GM19043 (cell line): ENCODE measurements at regions not wholly inside any gene's neighbourhood (a gene's known extent, or its start where the extent isn't known, plus 50 kb on each side); places are given as distances from the start of the nearest gene placed in this dataset.
"Not testable (repeated sequence)": the region's sequence is repeated elsewhere in the genome, so short reads cannot be mapped to it uniquely, and the experiment has no call there.

Experiments
- ATAC-seq: cut with Tn5 transposase; IDR thresholded peaks from one replicate; pipeline ENCODE4 v1.9.1; 2021; ENCODE audit warnings: low read depth; ENCODE audit not compliant: unreplicated experiment

- ATAC-seq = no peak
These were observed 459.7 kb downstream of the MID1IP1 start for GRCh38 chrX:39260965-39261364.

GRCh38 chrX:39261446-39262147 is 460.3 kb downstream of the MID1IP1 start:
- no peak for ATAC-seq

- ATAC-seq = no peak
These were observed 461.4 kb downstream of the MID1IP1 start for GRCh38 chrX:39262641-39263040.

- no peak for ATAC-seq
These were observed 462.8 kb downstream of the MID1IP1 start for GRCh38 chrX:39264023-39264422.

- ATAC-seq = no peak
These were observed 465.9 kb downstream of the MID1IP1 start for GRCh38 chrX:39267176-39267575.

- ATAC-seq = no peak
These were observed 466.9 kb downstream of the MID1IP1 start for GRCh38 chrX:39268207-39268606.

DNA sequence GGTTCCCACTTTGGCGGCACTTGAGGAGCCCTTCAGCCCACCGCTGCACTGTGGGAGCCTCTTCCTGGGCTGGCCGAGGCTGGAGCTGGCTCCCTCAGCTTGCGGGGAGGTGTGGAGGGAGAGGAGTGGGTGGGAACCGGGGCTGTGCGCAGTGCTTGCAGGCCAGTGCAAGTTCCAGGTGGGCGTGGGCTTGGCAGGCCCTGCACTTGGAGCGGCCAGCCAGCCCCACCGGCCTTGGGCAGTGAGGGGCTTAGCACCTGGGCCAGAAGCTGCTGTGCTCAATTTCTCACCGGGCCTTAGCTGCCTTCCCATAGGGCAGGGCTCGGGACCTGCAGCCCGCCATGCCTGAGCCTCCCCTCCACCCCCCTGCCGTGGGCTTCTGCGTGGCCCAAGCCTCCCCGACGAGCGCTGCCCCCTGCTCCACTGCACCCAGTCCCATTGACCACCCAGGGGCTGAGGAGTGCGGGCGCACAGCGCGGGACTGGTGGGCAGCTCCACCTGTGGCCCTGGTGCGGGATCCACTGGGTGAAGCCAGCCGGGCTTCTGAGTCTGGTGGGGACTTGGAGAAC is 474.3 kb downstream of the MID1IP1 start:
- no peak for ATAC-seq

DNA sequence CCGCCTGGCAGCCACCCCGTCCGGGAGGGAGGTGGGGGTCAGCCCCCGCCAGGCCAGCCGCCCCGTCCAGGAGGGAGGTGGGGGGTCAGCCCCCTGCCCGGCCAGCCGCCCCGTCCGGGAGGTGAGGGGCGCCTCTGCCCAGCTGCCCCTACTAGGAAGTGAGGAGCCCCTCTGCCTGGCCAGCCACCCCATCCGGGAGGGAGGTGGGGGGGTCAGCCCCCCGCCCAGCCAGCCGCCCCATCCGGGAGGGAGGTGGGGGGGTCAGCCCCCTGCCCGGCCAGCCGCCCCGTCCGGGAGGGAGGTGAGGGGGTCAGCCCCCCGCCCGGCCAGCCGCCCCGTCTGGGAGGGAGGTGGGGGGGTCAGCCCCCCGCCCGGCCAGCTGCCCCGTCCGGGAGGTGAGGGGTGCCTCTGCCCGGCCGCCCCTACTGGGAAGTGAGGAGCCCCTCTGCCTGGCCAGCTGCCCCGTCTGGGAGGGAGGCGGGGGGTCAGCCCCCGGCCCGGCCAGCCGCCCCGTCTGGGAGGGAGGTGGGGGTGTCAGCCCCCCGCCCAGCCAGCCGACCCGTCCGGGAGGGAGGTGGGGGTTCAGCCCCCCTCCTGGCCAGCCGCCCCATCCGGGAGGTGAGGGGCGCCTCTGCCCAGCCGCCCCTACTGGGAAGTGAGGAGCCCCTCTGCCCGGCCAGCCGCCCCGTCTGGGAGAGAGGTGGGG is 476.6 kb downstream of the MID1IP1 start:
- ATAC-seq = not testable (repeated sequence)

GRCh38 chrX:39283239-39283638 is 482.0 kb downstream of the MID1IP1 start:
- ATAC-seq = no peak

- no peak for ATAC-seq
These were observed 487.3 kb downstream of the MID1IP1 start for GRCh38 chrX:39288592-39288991.

DNA sequence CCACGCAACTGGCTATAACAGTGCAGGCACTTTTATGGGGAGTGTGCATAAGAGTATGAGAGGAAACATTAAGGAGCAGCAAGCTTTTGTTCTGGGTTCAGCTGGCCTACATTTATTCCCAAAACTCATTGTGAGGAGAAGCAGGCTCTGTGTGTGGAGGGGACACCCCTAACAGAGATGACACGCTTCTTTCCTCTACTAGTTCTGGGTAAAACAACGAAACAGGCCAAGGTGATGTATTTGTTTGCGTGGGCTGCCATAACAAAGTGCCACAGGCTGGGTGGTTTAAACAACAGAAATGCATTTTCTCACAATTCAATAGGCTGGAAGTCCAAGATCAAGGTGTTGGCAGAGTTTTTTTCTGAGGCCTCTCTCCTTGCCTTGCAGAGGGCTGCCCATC is 488.6 kb downstream of the MID1IP1 start:
- no peak for ATAC-seq

DNA sequence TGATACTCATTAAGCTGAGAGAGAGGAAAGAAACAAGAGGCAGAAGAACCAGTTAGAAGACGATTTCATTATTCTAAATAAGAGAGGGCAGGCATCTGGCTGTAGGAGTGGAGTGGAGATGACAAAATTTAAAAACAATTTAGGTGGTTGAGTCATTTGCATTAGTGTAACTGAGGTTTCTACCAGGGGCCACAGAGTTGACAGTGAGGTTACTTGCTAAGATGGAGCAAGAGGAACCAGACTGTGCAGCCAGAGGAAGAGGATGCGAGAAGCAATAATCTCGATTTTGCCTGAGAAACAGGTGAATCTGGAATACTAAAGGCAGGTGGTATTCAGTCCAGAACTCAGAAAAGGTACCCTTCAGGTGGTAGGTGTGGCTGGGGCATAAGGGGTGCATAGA is 491.9 kb downstream of the MID1IP1 start:
- no peak for ATAC-seq

DNA sequence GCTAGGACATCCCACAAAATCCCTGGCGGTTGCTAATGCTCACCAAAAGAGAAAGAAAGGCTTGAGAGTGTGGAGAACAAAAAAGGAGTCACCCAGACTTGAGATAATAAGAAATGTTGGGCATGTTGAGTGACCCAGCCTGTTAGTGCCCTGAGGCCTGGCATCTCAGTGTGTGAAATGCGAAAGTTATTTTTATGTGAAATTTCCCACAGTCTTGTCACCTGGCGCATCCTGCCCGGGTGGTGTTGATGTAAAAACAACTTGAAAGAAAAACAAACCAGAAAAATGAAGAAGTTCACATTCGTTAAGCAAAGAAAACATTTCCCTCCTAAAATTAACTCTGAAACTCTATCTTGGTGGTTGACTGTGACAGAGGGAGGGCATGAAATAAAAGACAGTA is 495.2 kb downstream of the MID1IP1 start:
- no peak for ATAC-seq

DNA sequence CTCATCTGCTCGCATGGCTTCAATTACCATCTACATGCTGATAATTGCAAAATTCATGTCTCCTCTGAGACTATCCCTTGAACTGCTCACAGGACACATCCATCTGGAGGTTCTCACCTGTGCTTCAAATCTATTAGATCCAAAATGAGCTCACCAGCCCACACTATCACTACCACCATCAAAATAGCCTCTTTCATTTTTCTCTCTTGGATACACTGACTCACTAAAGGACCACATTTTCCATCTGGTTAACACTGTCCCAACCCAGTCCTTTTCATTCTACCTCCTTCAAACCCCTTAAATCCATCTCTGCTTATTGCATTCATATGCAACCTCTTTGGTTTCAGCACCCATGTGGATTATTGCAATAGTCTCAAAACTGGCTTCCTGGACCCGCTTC is 497.6 kb downstream of the MID1IP1 start:
- no peak for ATAC-seq

- no peak for ATAC-seq
These were observed 498.4 kb downstream of the MID1IP1 start for GRCh38 chrX:39299615-39300014.

DNA sequence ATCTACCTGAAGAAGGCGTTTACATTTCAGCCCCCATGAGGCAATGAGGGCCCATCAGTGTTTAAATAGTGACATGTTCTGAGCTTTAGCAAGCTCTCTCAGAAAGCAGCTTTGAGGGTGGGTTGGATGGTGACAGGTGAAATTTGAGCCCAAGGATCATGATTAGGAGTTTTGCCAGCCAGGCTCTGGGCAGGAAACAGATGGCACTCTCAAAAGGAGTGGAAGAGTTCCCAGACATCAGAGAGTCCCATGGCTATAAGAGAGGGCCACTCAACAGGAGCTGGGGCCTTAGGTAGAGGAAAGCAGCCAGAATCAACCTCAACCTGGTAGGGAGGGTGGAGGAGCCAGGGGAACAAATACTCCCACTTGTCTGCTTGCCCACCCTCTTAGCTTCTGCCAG is 499.8 kb downstream of the MID1IP1 start:
- ATAC-seq = no peak

GRCh38 chrX:39302838-39303237 is 501.6 kb downstream of the MID1IP1 start:
- no peak for ATAC-seq

DNA sequence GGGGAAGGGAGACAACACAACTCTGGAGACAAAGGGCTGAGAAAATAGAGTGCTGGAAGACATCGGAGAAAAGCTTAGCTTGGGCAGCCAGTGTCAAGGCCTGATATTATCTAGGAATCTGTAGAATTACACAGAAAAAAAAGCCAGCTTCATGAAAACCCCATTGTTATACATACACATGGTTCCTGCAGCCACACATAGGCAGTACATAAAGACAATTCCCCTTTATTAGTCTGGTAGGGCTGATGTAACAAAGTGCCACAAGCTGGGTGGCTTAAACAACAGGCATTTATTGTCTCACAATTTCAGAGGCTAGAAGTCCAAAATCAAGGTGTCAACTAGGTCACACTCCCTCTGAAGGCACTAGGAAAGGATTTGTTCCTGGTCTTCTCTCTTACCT is 503.5 kb downstream of the MID1IP1 start:
- ATAC-seq = no peak

GRCh38 chrX:39307488-39307887 is 506.2 kb downstream of the MID1IP1 start:
- no peak for ATAC-seq

DNA sequence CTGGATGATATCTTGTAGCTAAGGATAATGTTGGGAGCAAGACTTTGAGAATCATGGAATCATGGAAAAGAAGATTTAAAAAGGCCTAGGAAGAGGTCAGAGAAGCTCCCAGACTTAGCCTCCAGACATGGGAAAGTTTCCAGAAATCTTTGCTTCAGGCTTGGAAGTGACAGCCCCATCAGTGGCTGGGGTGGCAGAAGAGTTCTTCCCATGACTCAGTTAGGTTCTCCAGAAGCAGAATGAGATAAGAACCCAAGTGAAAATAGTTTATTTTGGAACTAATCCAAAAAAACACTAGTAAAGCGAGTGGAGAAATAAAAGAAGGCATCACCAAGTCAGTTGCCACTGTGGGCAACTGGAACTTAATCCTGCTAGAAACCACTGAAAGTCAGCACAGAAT is 506.9 kb downstream of the MID1IP1 start:
- ATAC-seq = no peak

DNA sequence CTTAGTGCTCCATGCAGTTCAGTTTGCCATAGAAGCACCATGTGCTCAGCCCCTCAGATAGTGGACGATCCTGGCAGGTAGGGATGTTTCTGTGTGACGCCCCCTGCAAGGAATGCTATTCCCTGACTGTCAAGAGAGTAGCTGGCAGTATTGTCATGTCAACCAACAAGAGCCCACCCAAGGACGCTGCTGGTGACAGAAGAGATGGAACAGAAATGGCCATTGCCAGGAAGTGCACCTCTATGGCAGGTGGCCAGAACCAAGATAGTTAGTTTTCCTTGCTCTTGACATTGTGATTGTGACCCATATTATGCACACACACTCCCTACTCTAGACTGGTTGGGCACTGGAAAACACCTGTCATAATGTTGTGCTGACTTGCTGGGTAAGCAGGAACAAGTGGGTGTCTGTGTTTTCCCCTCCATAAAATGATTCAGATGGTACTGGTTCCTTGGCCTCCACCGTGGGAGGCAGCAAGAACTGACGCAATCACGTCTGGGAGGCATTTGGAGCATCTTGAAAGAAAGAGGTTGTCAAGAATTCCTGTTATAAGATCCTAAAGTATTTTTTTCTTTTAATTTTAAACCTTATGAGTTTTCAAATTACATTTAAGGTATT is 507.9 kb downstream of the MID1IP1 start:
- ATAC-seq = no peak
